ENCODE measurements at regions not wholly inside any gene's neighbourhood (a gene's known extent, or its start where the extent isn't known, plus 50 kb on each side); places are given as distances from the start of the nearest gene placed in this dataset.

- TF ChIP-seq CTCF (IDR thresholded peaks at IDR 0.05; ENCODE audit: borderline replicate concordance, extremely low read depth, low read length, poor library complexity, severe bottlenecking) (no peak), EZH2 (IDR thresholded peaks at IDR 0.05; ENCODE audit: borderline replicate concordance, low read depth, low read length, severe bottlenecking) (no peak)
Measured at GRCh38 chr12:88327276-88327675, 185.2 kb downstream of the TMTC3 start.

Data from DND-41 (cell line).